ENCODE measurements at regions not wholly inside any gene's neighbourhood (a gene's known extent, or its start where the extent isn't known, plus 50 kb on each side); places are given as distances from the start of the nearest gene placed in this dataset.

DNA sequence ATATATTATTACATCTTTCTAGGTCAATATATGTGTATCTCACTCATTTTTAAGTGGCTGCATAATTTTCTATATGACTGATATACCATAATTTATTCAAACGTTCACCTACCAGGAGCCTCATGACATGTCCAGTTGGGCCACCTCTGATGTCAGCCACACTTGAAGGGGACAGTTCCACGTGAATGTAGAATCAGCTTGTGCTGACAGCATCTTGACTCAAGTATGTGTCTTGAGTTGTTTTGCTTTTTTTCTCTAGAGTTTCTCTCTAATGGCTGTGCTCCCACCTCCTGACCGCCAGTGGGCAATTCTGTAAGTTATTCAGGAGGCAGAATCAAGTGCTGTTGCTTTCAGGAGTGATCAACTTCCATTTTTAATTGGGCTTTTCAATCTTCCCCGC is 237.9 kb downstream of the NFKBIZ start:
- no peak for FAIRE-seq

- no peak for FAIRE-seq
These were observed 239.9 kb downstream of the NFKBIZ start for GRCh38 chr3:102089239-102089638.

GRCh38 chr3:102089904-102090720 is 240.8 kb downstream of the NFKBIZ start:
- no peak for FAIRE-seq

DNA sequence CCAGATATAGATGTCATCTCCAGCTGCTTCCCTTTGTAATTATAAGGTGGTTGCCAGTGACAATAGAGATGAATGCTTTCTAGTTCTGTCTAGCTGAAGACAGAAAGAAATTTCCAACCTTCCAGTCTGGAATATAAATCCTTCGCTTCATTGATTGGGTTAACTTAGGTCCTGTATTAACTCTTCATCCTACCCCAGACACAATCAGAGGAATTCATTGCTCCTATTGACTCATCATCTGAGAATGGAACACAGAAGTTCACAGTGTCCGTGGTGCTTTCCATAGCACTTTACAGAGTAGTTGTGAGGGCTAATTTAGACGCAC is 241.4 kb downstream of the NFKBIZ start:
- FAIRE-seq, result no peak

GRCh38 chr3:102091358-102091757 is 242.0 kb downstream of the NFKBIZ start:
- no peak for FAIRE-seq

DNA sequence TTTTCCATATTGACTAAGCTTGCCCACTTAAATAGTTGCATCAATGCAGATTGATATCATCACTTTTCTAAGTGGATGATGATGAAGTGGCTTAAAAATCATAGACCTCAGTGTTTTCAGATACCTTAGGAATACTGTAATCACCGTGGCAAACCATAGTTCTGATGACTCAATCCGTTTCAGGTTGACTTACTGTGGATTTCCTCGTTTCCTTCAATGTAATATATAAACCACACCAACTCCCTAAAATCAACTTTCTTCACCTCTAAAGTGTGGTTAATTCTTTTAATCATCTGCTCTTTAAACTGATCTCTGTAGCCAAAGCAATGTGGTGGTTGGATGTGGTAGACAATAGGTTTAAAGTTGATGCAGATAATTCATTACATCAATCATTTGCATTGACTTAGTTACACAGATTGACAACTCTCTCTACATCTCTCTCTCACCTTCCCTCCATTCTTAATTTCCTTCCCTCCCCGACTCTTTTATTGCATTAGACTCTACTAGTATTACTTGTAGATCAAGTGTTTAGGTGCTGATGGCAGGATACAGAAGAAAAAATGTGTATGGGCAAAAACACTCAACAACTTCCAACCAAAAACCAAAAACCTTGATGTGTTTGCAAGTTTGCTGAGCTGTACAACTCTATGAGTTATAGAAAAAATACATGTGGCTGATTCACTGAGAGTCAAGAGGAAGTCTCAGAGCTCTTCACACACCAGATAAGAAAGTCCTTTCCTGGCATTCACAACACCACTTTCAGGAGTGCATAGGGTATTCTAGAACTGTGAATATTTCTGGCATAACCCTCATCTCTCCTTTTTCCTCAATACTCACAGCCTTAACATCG is 243.5 kb downstream of the NFKBIZ start:
- no peak for FAIRE-seq

DNA sequence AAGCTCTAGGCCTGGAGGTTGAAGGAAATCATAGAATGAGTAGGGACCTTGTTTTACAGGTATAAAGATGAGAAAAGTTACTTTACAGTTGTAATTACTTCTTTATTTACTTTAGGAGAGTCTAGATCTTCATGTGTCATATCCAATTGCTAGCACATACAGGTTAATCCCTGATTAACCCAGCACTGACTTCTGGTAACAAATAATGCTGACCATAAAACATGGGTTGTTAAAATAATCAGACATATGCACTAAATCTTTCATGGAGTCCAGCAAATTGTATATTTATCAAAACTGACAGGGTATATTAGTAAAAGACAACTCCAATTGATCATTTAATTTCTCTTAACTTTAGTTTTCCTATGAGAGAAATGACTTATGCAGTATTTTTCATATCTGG is 245.2 kb downstream of the NFKBIZ start:
- no peak for FAIRE-seq

DNA sequence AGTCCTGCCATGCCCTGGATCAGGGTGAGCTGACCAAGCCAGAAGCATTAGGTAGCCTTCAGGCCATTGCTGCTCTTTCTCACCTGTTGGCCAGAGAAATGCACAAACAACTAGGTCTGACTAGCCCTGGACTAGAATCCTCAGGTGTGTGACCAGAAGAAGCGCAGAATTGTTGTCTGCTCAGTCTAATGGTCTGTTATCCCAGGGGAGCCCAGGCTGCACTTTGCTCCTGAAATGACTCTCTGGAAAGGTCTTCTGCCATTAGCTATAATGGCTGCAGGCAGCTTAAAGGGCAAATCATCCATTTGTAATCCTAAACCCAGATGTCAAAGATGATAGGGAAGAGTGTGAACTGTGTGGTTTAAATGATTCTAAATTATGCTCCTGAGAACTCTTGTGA is 246.1 kb downstream of the NFKBIZ start:
- no peak for FAIRE-seq

- FAIRE-seq, result no peak
These were observed 246.8 kb downstream of the NFKBIZ start for GRCh38 chr3:102096066-102096465.

GRCh38 chr3:102098130-102098885 is 249.0 kb downstream of the NFKBIZ start:
- no peak for FAIRE-seq

DNA sequence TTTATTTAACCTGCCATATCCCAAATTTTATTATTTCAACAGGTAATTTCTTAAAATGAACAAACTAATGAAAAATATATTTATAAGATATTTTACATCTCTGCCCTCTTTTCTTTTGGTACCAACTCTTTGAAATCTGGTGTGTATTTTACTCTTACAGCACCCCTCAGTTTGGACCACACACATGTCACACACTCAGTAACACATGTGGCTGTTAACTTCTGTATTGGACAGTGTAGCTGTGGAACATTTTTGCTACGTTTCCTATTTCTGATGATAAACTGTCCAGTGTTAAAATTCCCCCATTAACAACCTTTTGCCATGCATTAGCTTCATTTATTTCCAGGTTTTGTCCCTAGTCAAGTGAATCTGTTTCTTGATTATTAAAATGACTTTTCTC is 250.6 kb downstream of the NFKBIZ start:
- no peak for FAIRE-seq

DNA sequence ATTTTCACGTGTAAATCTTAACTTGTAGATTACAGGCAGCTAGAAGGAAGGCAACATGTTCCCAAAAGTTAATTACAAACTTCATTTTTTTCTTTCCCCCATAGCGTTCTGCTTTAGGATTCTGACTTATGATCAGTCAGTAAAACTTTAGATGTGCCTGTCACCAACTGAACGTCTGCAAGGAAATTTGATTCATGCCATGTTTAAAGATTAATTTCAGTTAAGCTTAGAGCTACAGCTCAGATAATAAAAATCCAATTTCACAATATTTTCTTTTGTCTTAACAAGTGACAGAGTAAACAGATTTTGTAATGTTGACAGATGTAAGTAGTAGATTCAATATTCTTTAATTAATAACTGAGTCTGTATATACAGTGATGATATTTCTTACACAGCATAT is 253.1 kb downstream of the NFKBIZ start:
- FAIRE-seq, result no peak

DNA sequence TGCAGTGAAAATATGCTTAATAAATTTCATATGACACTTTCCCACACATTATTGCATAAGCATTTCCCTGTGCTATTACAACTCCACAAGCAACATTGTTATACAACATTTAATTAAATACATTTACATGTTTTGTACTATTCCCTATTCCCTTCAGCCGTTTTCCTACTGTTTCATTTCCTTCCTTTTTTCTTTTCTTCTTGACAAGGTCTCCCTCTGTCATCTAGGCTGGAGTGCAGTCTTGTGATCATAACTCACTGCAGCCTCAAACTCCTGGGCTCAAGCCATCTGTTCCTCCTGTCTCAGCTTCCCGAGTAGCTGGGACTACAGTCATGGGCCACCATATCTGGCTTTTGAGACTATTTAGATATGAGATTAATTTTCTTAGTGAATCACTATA is 254.7 kb downstream of the NFKBIZ start:
- no peak for FAIRE-seq

- FAIRE-seq, result no peak
These were observed 255.9 kb downstream of the NFKBIZ start for GRCh38 chr3:102105193-102105592.

- no peak for FAIRE-seq
These were observed 257.2 kb downstream of the NFKBIZ start for GRCh38 chr3:102106416-102107097.

DNA sequence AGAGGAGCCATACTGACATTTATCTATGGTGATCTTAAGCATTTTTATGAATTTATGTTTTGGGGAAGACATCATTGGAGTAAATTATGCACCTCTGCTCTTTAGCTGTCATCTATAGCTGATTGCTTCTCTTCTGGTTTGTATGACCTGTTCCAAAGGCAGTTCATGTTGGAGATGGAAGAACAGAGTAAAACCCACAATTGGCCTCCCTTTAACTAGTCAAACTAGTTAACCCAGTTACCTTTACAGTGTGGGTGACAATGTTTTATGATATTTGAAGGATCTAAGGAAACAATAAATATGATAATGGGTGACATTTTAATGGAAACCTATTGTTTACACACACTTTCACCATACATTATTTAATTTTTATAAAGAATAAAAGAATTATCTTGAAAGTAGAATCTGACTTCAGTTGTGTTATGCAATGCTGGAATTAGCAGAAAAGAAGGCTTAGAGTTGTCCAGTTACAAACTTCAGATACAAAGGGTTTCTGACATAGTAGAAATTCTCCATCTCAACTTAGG is 263.5 kb downstream of the NFKBIZ start:
- no peak for FAIRE-seq

- FAIRE-seq, result peak; percentile 79
These were observed 264.2 kb downstream of the NFKBIZ start for GRCh38 chr3:102113421-102114041.

DNA sequence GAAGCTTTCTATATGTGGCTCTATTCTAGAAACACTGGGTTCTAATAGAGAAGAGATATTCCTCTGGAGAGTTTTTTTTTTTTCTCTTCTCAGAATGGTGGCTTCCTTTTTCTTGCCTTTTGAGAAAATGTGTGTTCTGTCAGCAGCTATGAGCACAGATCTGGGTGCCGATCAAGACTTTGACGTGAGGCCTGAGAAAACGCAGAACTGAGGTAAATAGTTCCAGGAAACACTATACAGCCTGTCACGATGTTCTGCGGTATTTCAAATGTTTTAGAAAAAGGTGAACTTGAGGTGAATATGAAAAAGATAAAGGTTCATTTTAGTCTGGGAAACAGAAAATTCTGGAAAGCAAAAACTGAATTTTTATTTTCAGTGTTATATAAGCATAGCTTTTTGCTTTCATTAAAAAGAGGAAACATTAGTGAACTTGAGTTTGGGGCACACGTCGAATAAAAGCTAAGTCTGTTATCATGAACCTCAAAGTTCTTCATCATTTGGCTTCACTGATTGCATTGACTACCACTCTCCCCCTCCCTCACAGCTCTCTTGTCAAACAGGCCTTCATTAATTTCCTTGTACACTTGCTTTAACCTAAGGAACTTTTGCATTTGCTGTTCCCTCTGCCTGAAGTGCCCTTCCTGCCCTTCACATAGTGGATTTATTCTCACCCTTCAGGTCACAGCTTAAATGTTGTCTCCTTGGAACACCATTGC is 265.1 kb downstream of the NFKBIZ start:
- no peak for FAIRE-seq

DNA sequence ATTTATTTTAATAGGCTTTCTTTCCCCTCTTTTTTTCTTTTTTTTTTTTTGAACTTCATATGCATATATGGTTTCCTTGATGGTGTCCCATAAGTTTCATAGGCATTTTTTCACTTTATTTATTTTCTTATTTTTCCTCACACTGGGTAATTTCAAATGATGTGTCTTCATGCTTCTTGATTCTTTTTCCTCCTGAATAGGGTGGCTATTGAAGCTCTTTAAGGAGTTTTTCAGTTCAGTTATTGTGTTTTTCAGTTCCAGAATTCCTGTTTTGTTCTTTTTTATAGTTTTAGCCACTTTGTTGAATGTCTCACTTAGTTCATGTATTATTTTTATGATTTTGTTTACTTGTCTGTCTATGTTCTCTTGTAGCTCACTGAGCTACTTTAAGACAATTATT is 273.2 kb downstream of the NFKBIZ start:
- no peak for FAIRE-seq

- FAIRE-seq, result no peak
These were observed 274.4 kb downstream of the NFKBIZ start for GRCh38 chr3:102123590-102124190.

GRCh38 chr3:102124282-102124681 is 275.0 kb downstream of the NFKBIZ start:
- FAIRE-seq, result no peak
